ENCODE measurements at regions not wholly inside any gene's neighbourhood (a gene's known extent, or its start where the extent isn't known, plus 50 kb on each side); places are given as distances from the start of the nearest gene placed in this dataset.

DNA sequence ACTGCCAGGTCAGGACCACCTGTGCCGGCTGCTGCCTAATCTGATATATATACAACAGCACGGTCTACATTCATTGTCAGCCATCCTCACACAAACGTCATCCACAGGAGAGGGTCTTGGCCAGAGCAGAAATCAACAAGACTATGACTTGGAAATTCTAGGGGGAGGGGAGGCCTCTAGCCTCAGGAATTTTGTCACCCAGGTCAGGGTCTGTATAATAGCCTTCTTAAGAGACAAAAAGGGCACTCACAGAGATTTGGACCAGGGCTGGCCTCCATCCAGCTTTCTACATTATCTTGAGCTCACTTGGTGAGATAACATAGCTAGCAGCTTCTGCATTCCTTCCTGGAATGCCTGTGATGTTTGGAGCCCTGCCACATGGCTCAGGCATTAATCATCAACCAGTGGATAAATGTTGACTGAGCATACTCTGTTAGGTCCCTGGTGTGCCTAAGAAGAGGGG is 50.4 kb upstream of the CTIF start:
- no peak for DNase-seq

DNA sequence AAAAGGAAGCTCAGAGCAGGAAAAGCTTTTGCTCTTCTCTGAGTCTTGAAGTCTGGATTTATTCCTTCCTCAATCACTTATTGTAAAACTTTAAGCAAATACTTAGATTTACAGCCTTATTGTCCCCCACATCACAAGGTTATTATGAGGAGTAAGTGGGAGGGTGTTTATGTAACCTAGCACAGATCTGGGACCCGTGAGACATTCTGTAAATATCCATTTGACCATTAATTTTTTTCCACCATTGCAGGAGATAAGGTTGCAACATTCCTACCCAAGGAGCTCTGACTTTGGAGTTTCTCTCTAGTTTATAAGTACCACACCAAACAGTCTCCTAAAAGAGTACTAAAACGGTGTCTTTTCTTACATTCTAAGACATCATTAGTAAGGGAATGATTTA is 52.1 kb upstream of the CTIF start:
- DNase-seq: no peak

DNA sequence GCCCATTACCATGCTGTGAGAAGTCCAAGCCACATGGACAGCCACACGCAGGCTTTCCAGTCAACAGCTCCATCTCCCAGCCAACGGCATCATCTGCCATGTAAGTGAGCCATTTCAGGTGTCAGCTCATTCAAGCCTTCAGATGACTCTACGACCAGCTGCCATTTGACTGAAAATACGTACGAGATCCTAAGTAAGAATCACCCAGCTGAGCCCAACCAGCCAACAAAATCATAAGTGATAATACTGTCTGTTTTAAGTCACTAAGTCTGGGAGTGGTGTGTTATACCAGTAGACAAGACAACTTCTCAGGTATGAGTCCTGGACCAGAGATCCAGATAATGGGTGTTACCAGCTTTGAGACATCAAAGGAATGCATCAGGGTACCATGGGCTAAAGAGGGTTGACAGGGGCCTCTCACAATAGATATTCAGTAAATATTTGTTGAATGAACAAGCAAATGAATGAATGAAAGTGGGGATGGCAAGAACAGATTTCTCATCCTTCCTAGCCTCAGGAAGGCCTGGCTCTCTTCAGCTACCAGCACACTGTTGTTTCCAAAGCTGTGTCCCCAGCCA is 52.9 kb upstream of the CTIF start:
- DNase-seq: no peak

DNA sequence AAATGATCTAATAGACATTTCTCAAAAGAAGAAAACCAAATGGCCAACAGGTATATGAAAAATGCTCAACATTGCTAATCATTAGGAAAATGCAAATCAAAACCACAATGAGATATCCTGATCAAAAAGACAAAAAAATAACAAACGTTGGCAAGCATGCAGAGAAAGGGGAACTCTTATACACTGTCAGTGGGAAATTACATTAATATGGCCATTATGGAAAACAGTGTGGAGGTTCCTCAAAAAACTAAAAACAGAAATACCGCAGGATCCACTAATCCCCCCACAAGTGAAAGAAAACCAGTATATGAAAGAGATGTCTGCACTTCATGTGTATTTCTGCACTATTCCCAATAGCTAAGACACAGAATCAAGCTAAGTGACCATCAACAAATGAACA is 57.7 kb upstream of the CTIF start:
- DNase-seq: no peak

DNA sequence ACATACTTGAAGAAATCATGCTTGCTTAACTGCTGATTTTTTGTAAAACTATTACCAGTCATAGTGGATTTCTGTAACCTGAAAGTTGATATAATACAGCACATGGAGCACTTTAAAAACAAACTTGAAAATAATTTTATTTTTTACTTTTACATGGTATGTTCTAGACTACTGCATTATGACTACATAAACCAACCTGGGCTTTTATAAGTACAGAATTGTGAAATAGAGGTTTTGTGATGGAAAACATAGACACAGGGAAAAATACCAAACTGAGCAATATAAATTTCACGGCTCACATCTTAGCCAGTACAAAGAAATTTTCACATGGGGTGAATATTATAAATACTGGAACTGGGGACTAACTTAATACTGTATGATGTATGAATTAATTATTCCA is 59.3 kb upstream of the CTIF start:
- DNase-seq: no peak

DNA sequence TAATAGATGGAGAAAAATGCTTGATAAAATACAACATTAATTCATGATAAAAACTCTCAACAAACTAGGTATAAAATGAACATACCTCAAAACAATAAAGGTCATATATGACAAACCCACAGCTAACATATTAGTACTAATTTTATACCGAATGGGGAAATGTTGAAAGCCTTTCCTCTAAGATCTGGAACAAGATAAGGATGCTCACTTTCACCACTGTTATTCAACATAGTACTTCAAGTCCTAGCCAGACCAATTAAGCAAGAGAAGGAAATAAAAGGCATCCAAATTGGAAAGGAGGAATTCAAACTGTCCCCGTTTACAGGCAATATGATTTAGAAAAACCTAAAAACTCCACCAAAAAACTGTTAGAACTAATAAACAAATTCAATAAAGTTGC is 61.5 kb upstream of the CTIF start:
- no peak for DNase-seq

DNA sequence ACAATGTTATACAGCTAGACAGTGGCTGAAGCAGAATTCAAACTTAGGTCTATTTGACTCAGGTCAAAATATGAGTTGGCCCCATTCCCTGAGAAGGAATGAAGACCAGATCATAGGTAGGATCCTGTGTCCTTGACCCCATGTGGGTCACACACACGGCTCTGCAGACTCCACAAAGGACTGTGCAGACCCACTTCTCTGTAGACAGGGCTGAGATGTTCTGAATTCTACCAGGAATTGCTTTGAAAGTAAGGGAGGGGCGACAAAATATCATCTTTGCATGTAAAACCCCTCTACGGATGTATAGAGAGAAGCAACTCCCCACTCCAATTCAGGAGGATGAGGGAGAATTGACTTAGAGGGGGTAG is 62.3 kb upstream of the CTIF start:
- no peak for DNase-seq

DNA sequence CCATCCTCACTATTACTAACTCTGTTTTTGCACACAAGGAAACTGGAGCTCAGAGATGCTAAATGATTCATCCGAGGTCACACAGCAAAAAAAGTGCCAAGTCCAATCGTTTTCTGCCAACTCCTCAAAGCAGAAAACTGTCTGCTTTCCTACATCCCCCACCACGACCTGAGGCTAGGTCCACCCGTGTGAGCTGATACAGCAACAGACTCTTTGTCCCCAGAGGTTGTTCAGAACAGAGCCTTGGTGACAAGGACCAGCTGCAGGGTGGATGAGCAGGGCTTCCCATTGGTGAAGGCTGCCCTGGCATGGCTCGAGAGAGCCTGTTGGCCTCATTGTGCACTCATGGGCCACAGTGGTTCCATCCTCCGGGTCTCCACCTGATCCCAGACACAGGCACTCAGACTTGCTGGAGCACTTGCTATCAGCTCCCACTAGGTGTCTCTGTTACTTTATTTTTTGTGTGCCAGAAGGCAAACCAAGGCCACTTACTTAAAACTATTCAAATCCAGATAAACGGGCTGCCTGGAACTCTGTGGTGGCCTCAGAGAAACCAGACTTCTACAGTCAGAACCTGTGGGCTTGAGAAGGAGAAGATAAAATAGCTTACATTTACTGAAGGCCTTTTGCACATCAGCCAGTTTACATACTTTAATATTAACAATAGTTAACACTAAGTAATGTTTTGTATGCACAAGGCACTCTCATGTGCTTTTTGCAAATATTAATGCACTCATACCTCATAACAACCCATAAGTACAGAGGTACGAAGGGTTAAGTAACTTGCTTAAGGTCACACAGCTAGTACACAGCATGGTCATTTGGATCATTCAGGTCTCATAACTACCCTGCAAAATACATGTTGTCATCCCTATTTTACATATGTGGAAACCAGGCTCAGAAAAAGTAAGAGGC is 62.9 kb upstream of the CTIF start:
- DNase-seq: peak; percentile 70

DNA sequence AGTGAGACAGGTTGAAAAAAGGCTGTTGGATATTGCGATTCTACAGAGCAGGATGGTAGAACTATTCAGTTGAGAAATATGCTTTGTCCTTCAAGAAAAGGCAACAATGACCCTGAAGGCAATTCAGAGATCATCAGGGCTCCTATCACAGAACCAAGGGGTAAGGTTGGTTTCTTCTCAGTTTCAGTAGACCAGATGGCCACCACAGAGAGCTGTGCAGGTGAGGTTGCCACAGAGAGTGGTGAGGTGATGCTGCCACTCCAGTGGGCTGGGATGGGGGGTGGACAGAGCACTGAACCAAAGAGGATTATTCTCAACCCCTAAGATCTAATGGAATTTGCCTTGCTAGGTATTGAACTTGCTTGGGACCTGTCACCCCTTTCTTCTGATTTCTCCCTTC is 64.6 kb upstream of the ZBTB7C start:
- no peak for DNase-seq

DNA sequence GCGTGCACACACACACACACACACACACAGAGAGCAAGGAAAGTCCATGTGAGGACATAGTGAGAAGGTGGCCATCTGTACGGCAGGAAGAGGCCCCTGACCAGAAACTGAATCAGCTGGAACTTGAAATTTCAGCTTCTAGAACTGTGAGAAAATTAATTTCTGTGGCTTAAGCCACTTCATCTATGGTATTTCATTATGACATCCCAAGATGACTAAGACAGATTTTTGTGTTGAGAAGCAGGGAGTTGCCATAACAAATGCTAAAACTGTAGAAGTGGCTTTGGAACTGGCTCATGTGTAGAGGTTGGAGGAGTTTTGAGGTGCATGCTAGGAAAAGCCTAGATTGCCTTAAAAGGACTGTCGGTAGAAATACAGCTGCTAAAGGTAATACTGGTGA is 63.4 kb upstream of the ZBTB7C start:
- DNase-seq: peak; percentile 12

DNA sequence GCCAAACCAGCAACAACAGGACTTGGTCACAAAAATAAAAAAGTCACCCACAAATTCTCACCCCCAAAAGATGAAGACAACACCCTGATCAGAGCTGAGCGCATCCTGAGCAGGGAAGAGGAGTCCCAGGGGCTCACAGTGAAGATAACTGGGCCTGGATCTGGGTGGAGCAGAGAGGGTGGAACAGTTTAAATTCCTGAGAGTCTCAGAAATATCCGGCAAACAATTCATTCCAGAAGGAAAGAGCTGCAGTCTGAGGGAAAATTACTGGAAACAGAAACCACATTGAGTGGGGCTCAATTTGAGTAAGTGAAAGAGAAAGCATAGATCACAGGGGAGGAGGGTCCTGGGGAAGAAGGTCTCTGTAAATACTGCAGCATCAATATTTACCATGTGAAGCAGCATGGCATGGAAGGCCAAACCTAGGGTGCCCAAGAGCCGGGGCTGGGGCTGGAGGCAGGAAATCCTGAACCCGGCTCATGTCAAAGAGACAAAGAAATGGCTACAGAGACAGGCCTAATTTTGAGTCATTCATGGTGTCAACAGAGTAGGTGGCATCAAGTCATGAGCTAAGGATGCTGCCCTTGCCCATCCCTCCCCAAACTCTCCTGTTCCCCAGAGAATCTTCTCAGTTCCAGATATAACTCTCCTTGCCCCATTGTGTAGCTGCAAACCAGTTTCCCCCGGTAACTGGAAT is 61.4 kb upstream of the ZBTB7C start:
- no peak for DNase-seq

DNA sequence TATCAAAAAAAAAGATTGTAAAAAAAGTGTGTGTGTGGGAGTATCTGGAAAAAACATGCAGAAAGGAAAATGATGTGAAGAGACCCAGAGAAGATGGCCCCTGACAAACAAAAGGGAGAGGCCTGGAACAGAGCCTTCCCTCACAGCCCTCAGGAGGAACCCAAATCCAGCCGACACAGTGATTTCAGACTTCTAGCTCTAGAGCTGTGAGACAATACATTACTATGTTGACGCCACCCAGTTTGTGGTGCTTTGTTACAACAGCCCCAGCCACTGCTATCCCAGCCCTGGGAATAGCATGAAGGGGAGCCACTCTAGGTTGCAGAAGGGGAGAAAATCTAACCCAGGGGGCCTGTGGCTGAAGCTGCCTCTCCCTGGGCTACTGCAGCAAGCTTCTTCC is 59.0 kb upstream of the ZBTB7C start:
- no peak for DNase-seq

DNA sequence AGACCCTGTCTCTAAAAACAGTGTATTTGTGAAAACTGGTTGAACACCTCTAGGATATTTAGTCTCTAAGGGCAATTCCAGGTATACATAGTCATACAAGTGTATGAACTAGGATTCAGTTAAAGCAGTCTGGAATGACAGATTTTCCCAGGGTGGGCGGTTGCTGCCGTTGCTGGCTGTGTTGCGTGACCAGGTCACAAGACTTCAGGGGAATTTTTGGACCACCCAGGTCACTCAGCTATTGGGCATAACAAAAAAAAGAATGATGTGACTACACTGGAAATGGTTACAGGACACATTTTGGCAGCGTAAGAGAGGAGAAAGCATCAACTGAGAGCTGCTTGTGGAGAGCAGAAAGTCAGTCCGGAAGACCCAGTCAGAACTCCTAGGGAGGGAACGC is 58.0 kb upstream of the ZBTB7C start:
- no peak for DNase-seq

DNA sequence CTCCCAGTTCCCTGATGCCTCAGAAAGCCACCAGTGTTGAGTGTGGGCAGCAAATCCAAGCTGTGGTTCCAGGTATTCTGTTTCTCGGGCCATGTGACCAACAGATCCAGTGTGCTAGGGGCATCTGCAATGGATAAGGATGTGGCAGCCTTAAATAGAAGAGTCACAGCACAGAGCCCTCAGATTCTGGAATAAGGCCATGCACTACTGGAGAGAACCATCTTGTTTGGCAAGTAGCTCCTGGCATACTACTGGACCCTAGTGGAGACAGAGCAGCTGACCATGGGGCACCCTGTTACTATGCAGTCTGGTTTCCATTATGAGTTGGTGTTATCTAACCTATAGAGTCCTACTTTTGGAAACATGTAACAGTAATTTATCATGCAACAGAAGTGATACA is 53.3 kb upstream of the ZBTB7C start:
- no peak for DNase-seq

DNA sequence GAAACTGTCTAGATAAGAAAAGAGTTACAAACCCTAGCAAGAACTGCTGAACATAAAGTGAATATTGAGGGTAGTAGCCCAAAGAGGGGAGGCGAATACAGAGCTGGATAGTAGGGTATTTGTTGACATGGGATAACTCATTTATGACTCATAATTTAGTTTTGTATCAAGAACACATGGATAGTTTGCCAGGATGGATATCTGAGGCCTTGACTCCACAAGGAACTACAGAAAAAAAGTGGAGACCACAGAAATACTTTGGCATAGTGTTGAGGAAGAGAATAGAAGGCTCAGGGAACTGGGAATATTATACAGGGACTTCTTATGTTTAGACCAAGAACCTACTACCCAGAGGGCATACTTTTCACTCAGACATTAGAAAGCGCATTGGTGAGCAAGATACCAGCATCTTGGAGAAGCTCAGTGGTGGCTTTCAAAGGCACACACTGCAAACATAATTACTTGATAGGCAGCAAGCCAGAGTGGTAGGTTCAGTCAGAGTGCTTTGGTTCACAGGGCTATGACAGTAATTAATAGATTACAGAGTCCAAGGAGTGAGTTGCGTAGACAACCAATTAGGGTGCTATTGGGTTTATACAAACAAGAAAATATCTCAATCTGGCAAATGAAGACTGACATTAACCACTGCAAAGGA is 51.9 kb upstream of the ZBTB7C start:
- no peak for DNase-seq

DNA sequence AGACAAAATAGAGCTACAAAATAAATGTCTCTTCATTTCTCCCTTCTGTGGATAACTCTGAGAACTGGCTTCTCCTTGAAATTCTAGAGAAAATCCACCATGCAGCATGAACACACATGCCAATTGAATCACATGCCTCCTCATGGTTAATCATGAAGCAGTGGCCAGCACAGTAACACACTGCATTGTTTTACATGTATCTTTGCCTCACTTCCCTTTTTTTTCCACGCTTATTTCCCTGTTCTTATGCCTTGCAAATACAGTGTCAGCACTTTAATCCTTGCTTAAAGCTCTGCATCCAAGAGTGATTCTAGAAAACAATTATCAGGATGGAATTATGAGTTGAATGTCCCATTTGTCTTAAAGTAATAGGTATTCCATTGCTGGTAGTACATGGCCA is 50.3 kb upstream of the ZBTB7C start:
- no peak for DNase-seq

DNA sequence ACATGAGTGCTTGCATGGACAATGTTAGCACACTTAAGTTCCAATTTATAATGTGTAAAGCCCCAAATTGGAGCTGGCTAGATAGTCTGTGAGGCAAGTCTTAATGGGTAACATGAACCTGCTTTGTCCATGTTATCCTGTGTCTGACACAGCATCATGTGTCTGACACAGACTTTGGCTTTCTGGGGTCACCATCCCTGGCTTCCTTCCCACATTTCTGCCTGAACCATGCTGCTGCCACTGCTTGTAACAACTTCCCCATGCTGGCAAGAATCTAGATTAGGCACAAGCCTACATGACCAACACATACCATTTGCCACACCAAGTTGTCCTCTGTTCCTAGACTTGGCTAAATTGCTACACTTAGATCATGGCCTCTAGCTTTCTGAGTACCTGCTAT is 49.8 kb upstream of the ZBTB7C start:
- DNase-seq: no peak
